H1 (cell line): ENCODE measurements at regions not wholly inside any gene's neighbourhood (a gene's known extent, or its start where the extent isn't known, plus 50 kb on each side); places are given as distances from the start of the nearest gene placed in this dataset.

ENCODE experiments used
- CHD7 ChIP-seq: fragments of 300-600 bp; sonication (generic); IDR thresholded peaks from 2 replicates; pipeline ENCODE4 v1.7.1; 2012; ENCODE audit warnings: low read length, moderate library complexity, mild to moderate bottlenecking, inconsistent platforms; ENCODE audit not compliant: insufficient replicate concordance
- POU5F1 ChIP-seq: IDR thresholded peaks from 2 replicates; pipeline ENCODE4 v1.6.1; 2011; ENCODE audit warnings: low read depth, mild to moderate bottlenecking, low read length, moderate library complexity

- no peak for TF ChIP-seq CHD7
- TF ChIP-seq POU5F1, result no peak
Measured at GRCh38 chr10:9023206-9023605, 968.7 kb downstream of the GATA3 start (continued).
